Fibroblast of lung (primary cell): ENCODE measurements at regions not wholly inside any gene's neighbourhood (a gene's known extent, or its start where the extent isn't known, plus 50 kb on each side); places are given as distances from the start of the nearest gene placed in this dataset.

Experiments used
- DNase-seq, 2 donors: peaks; one replicate each; pipeline versions ENCODE4 v3.0.0 to v3.0.0-alpha.2; 2010; ENCODE audit warnings: low read depth in 2 of 2
- H2AFZ ChIP-seq: 2 replicates; pipeline ENCODE4 v1.5.1; 2012; ENCODE audit warnings: low read length, control low read depth, inconsistent platforms
- H3K27ac ChIP-seq: 2 replicates; pipeline ENCODE4 v1.5.1; 2011; ENCODE audit warnings: low read length, control low read depth; ENCODE audit not compliant: insufficient read depth
- H3K27me3 ChIP-seq: 2 replicates; pipeline ENCODE4 v1.5.1; 2011; ENCODE audit warnings: mild to moderate bottlenecking, low read length; ENCODE audit not compliant: control insufficient read depth, insufficient read depth
- H3K36me3 ChIP-seq: 2 replicates; pipeline ENCODE4 v1.5.1; 2011; ENCODE audit warnings: low read length; ENCODE audit not compliant: control insufficient read depth, insufficient read depth
- H3K4me1 ChIP-seq: 2 replicates; pipeline ENCODE4 v1.5.1; 2011; ENCODE audit warnings: low read length; ENCODE audit not compliant: control insufficient read depth, insufficient read depth; ENCODE audit errors: extremely low read depth
- H3K4me2 ChIP-seq: 2 replicates; pipeline ENCODE4 v1.5.1; 2011; ENCODE audit warnings: low read length, control low read depth; ENCODE audit not compliant: insufficient read depth; ENCODE audit errors: extremely low read depth
- H3K4me3 ChIP-seq, 4 experiments: fragments of 200-600 bp in 1 of 4; sonication (generic) in 1 of 4; replicated peaks in 1 of 4; 2 replicates each; pipeline ENCODE4 v1.5.1; 2011 to 2016; ENCODE audit warnings: low read length in 4 of 4, low read depth in 3 of 4, mild to moderate bottlenecking in 3 of 4, control low read depth in 2 of 4, inconsistent platforms in 1 of 4, mixed read lengths in 1 of 4; ENCODE audit not compliant: insufficient read depth in 1 of 4; ENCODE audit errors: control extremely low read depth in 1 of 4
- H3K79me2 ChIP-seq: 2 replicates; pipeline ENCODE4 v1.5.1; 2012; ENCODE audit warnings: mild to moderate bottlenecking, low read length, inconsistent platforms; ENCODE audit not compliant: control insufficient read depth, insufficient read depth
- H3K9ac ChIP-seq: 2 replicates; pipeline ENCODE4 v1.5.1; 2011; ENCODE audit warnings: mild to moderate bottlenecking, low read length, control low read depth; ENCODE audit not compliant: insufficient read depth
- H3K9me3 ChIP-seq: 2 replicates; pipeline ENCODE4 v1.5.1; 2012; ENCODE audit warnings: low read depth, low read length; ENCODE audit not compliant: control insufficient read depth, insufficient read depth
- H4K20me1 ChIP-seq: 2 replicates; pipeline ENCODE4 v1.5.1; 2011; ENCODE audit warnings: low read length; ENCODE audit not compliant: control insufficient read depth, insufficient read depth; ENCODE audit errors: extremely low read depth
- CTCF ChIP-seq, 2 donors: IDR thresholded peaks in 1 of 2; conservative IDR thresholded peaks in 1 of 2; 1 replicate in 1 of 2; 2 replicates in 1 of 2; pipeline ENCODE4 v1.5.1; 2011 to 2012; ENCODE audit warnings: low read length in 2 of 2, control low read depth in 1 of 2, inconsistent platforms in 1 of 2, low read depth in 1 of 2, mild to moderate bottlenecking in 1 of 2
- EZH2 ChIP-seq: IDR thresholded peaks from 2 replicates; pipeline ENCODE4 v1.5.1; 2012; ENCODE audit warnings: low read length, control low read depth, mild to moderate bottlenecking; ENCODE audit errors: missing control alignments

- no peak overlapping the region for H3K27ac ChIP-seq
Measured at GRCh38 chr6:160853946-160854345, 137.6 kb upstream of the MAP3K4 start.

GRCh38 chr6:160858886-160859285, 132.7 kb upstream of the MAP3K4 start:
- Histone ChIP-seq H2AFZ (no peak overlapping the region), H3K9ac (no peak overlapping the region), H3K27ac (no peak overlapping the region), H3K27me3 (no peaks in the 10 kb centered on the region), H4K20me1 (no peaks in the 10 kb centered on the region), H3K4me1 (no peaks in the 10 kb centered on the region), H3K4me2 (no peak overlapping the region), H3K9me3 (no peaks in the 10 kb centered on the region), H3K79me2 (no peaks in the 10 kb centered on the region), H3K4me3 (no peak overlapping the region), H3K36me3 (no peaks in the 10 kb centered on the region)
- no peak for TF ChIP-seq CTCF (conservative IDR thresholded peaks at IDR 0.05 in 1 of 2, IDR thresholded peaks at IDR 0.05 in 1 of 2; ENCODE audit: low read depth in 1 of 2, low read length in 2 of 2)
- TF ChIP-seq EZH2: no peak
- no peak for DNase-seq

More at GRCh38 chr6:160853946-160854345, 137.6 kb upstream of the MAP3K4 start:
- no peaks in the 10 kb centered on the region for H3K27me3 ChIP-seq
- H3K9me3 ChIP-seq: no peaks in the 10 kb centered on the region
- no peaks in the 10 kb centered on the region for H3K4me1 ChIP-seq
- H3K4me2 ChIP-seq: no peak overlapping the region
- H3K4me3 ChIP-seq: no peak overlapping the region
- no peaks in the 10 kb centered on the region for H4K20me1 ChIP-seq
- H3K36me3 ChIP-seq: no peaks in the 10 kb centered on the region
- H2AFZ ChIP-seq: no peak overlapping the region
- H3K9ac ChIP-seq: no peak overlapping the region
- TF ChIP-seq EZH2: no peak
- TF ChIP-seq CTCF (conservative IDR thresholded peaks at IDR 0.05 in 1 of 2, IDR thresholded peaks at IDR 0.05 in 1 of 2; ENCODE audit: low read depth in 1 of 2, low read length in 2 of 2): no peak
- DNase-seq: no peak
- no peaks in the 10 kb centered on the region for H3K79me2 ChIP-seq

- H3K79me2 ChIP-seq: no peaks in the 10 kb centered on the region
- no peak overlapping the region for H3K9ac ChIP-seq
- H3K4me1 ChIP-seq: no peaks in the 10 kb centered on the region
- H3K4me2 ChIP-seq: no peak overlapping the region
- no peak overlapping the region for H3K4me3 ChIP-seq
- no peak overlapping the region for H3K27ac ChIP-seq
- H3K9me3 ChIP-seq: no peaks in the 10 kb centered on the region
- no peaks in the 10 kb centered on the region for H3K27me3 ChIP-seq
- no peaks in the 10 kb centered on the region for H4K20me1 ChIP-seq
- no peaks in the 10 kb centered on the region for H3K36me3 ChIP-seq
- no peak for DNase-seq
- no peak overlapping the region for H2AFZ ChIP-seq
- TF ChIP-seq CTCF (conservative IDR thresholded peaks at IDR 0.05 in 1 of 2, IDR thresholded peaks at IDR 0.05 in 1 of 2; ENCODE audit: low read depth in 1 of 2, low read length in 2 of 2) (no peak), EZH2 (no peak)
Measured at GRCh38 chr6:160859822-160860221, 131.7 kb upstream of the MAP3K4 start.
